CD14-positive monocyte (primary cell): ENCODE measurements at regions not wholly inside any gene's neighbourhood (a gene's known extent, or its start where the extent isn't known, plus 50 kb on each side); places are given as distances from the start of the nearest gene placed in this dataset.

Experiments
- DNase-seq, 3 donors: peaks; one replicate each; pipeline ENCODE4 v3.0.0-alpha.2; 2011 to 2022
- H2AFZ ChIP-seq: 2 replicates; pipeline ENCODE4 v1.6.0; 2012; ENCODE audit warnings: mild to moderate bottlenecking, low read depth, low read length, inconsistent platforms; ENCODE audit not compliant: insufficient read depth, poor library complexity, severe bottlenecking
- H3K27ac ChIP-seq, 2 donors: 1 replicate in 1 of 2; 2 replicates in 1 of 2; pipeline ENCODE4 v1.5.1; 2012 to 2013; ENCODE audit warnings: low read length in 2 of 2, control low read depth in 1 of 2, inconsistent platforms in 1 of 2, low read depth in 1 of 2, mild to moderate bottlenecking in 1 of 2
- H3K27me3 ChIP-seq, 2 donors: one replicate each; pipeline versions ENCODE4 v1.6.0 to v1.6.1; 2011 to 2013; ENCODE audit warnings: low read length in 2 of 2; ENCODE audit not compliant: control insufficient read depth in 2 of 2, insufficient read depth in 2 of 2
- H3K36me3 ChIP-seq, 2 donors: replicated peaks in 1 of 2; 1 replicate in 1 of 2; 2 replicates in 1 of 2; pipeline versions ENCODE4 v1.5.1 to v1.6.1; 2012 to 2013; ENCODE audit warnings: low read length in 2 of 2, control low read depth in 1 of 2, inconsistent platforms in 1 of 2, mild to moderate bottlenecking in 1 of 2; ENCODE audit not compliant: insufficient read depth in 2 of 2, control insufficient read depth in 1 of 2
- H3K4me1 ChIP-seq, 2 donors: 1 replicate in 1 of 2; 2 replicates in 1 of 2; pipeline versions ENCODE4 v1.5.1 to v1.6.1; 2012 to 2013; ENCODE audit warnings: low read length in 2 of 2, control low read depth in 1 of 2, inconsistent platforms in 1 of 2, mild to moderate bottlenecking in 1 of 2, moderate library complexity in 1 of 2; ENCODE audit not compliant: insufficient read depth in 2 of 2, control insufficient read depth in 1 of 2
- H3K4me2 ChIP-seq: replicated peaks from 2 replicates; pipeline ENCODE3; 2012; ENCODE audit warnings: low read length, moderate library complexity, mild to moderate bottlenecking; ENCODE audit not compliant: poor library complexity, severe bottlenecking; ENCODE audit errors: extremely low read depth
- H3K4me3 ChIP-seq, 3 experiments: fragments of 200-600 bp in 1 of 3; sonication (generic) in 1 of 3; replicated peaks in 1 of 3; 1 replicate in 2 of 3; 2 replicates in 1 of 3; pipeline ENCODE4 v1.5.1; 2011 to 2013; ENCODE audit warnings: low read length in 3 of 3, mild to moderate bottlenecking in 3 of 3, control low read depth in 2 of 3, low read depth in 2 of 3, inconsistent platforms in 1 of 3, moderate library complexity in 1 of 3
- H3K79me2 ChIP-seq: 2 replicates; pipeline ENCODE4 v1.6.0; 2012; ENCODE audit warnings: mild to moderate bottlenecking, control low read depth, inconsistent platforms, low read length, moderate library complexity; ENCODE audit not compliant: insufficient read depth
- H3K9ac ChIP-seq: 2 replicates; pipeline ENCODE4 v1.6.0; 2017; ENCODE audit warnings: low read length, mild to moderate bottlenecking; ENCODE audit not compliant: insufficient read depth, poor library complexity, severe bottlenecking
- H3K9me3 ChIP-seq, 2 donors: replicated peaks in 1 of 2; 1 replicate in 1 of 2; 2 replicates in 1 of 2; pipeline versions ENCODE4 v1.5.1 to v1.6.1; 2012 to 2013; ENCODE audit warnings: low read length in 2 of 2, control low read depth in 1 of 2; ENCODE audit not compliant: control insufficient read depth in 1 of 2, insufficient read depth in 1 of 2
- H4K20me1 ChIP-seq: 2 replicates; pipeline ENCODE4 v1.6.0; 2012; ENCODE audit warnings: mild to moderate bottlenecking, low read length, control low read depth, moderate library complexity; ENCODE audit not compliant: insufficient read depth
- H3K27ac Mint-ChIP-seq, 7 donors: one replicate each; pipeline ENCODE4 v1.8.0; 2020; ENCODE audit warnings: mild to moderate bottlenecking in 7 of 7, mixed read lengths in 7 of 7, moderate library complexity in 6 of 7, inconsistent platforms in 2 of 7
- H3K27me3 Mint-ChIP-seq, 3 donors: one replicate each; pipeline ENCODE4 v1.8.0; 2021 to 2022; ENCODE audit warnings: low read depth in 3 of 3, mild to moderate bottlenecking in 3 of 3, mixed read lengths in 3 of 3, moderate library complexity in 3 of 3, inconsistent platforms in 1 of 3
- H3K36me3 Mint-ChIP-seq, 2 donors: one replicate each; pipeline ENCODE4 v1.8.0; 2020; ENCODE audit warnings: mixed read lengths in 2 of 2, inconsistent platforms in 1 of 2, mild to moderate bottlenecking in 1 of 2
- H3K4me1 Mint-ChIP-seq: one replicate; pipeline ENCODE4 v1.8.0; 2020; ENCODE audit warnings: mild to moderate bottlenecking, mixed read lengths
- H3K4me3 Mint-ChIP-seq, 2 donors: one replicate each; pipeline ENCODE4 v1.8.0; 2020; ENCODE audit warnings: mild to moderate bottlenecking in 2 of 2, mixed read lengths in 2 of 2, moderate library complexity in 1 of 2
- H3K9me3 Mint-ChIP-seq, 7 donors: one replicate each; pipeline ENCODE4 v1.8.0; 2020 to 2022; ENCODE audit warnings: mixed read lengths in 7 of 7, mild to moderate bottlenecking in 6 of 7, moderate library complexity in 6 of 7, inconsistent platforms in 2 of 7
- WGBS: methylation state at CpG from one replicate; pipeline ENCODE4 v1.1.5; 2013; ENCODE audit warnings: missing lambda C conversion rate; ENCODE audit not compliant: insufficient coverage; 5-methylcytosine and 5-hydroxymethylcytosine counted together
- intact Hi-C, 2 donors: fragments of 100-400 bp; cut with micrococcal nuclease; formaldehyde crosslinking; loops; one replicate each; pipeline versions ENCODE4 v1.15.0 to v1.15.1; 2023
- TF ChIP-seq, protein P1 (sequence below): fragments of 200-600 bp; IDR thresholded peaks from one replicate; pipeline ENCODE4 v1.8.0; 2022; ENCODE audit warnings: antibody characterized with exemption, mild to moderate bottlenecking

DNA sequence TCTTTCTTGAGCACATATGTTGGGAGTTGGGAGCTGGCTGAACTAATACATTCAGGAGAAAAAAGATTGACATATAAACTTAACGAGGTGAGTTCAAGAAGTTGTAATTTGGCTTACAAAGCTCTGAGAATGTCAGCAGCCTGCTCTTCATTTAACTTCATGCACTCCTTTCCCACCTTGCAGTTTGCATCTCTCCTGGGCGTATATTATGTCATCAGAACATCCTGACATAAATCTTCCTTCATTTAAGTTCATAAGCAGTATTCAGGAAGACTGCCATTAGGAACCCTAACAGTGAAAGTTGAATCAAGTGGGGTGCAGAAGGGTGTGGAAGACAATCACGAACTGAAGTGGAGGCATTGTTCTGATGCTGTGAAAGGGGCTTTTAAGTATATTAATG is 288.1 kb downstream of the ARPP21 start:
- Histone ChIP-seq H3K9ac (no peak overlapping the region), H4K20me1 (no peaks in the 10 kb centered on the region), H2AFZ (no peak overlapping the region), H3K36me3 (no peaks in the 10 kb centered on the region), H3K27me3 (no peaks in the 10 kb centered on the region), H3K4me3 (no peak overlapping the region), H3K4me1 (no peaks in the 10 kb centered on the region), H3K79me2 (no peaks in the 10 kb centered on the region), H3K4me2 (no peak overlapping the region), H3K27ac (no peak overlapping the region), H3K9me3 (no peaks in the 10 kb centered on the region)
- H3K27me3 Mint-ChIP-seq, result no peaks in the 10 kb centered on the region
- peaks cover 0 to 2% (median 0%) of the 10 kb centered on the region in 7 donors for H3K9me3 Mint-ChIP-seq
- 80% methylated on average over 1 of the region's 3 CpGs for WGBS
- DNase-seq, result no peak
- H3K27ac Mint-ChIP-seq, result no peak overlapping the region
- no peaks in the 10 kb centered on the region for H3K4me1 Mint-ChIP-seq
- intact Hi-C loops, result no loop called here
- no peaks in the 10 kb centered on the region for H3K36me3 Mint-ChIP-seq
- H3K4me3 Mint-ChIP-seq, result no peak overlapping the region
- TF ChIP-seq, protein P1, sequence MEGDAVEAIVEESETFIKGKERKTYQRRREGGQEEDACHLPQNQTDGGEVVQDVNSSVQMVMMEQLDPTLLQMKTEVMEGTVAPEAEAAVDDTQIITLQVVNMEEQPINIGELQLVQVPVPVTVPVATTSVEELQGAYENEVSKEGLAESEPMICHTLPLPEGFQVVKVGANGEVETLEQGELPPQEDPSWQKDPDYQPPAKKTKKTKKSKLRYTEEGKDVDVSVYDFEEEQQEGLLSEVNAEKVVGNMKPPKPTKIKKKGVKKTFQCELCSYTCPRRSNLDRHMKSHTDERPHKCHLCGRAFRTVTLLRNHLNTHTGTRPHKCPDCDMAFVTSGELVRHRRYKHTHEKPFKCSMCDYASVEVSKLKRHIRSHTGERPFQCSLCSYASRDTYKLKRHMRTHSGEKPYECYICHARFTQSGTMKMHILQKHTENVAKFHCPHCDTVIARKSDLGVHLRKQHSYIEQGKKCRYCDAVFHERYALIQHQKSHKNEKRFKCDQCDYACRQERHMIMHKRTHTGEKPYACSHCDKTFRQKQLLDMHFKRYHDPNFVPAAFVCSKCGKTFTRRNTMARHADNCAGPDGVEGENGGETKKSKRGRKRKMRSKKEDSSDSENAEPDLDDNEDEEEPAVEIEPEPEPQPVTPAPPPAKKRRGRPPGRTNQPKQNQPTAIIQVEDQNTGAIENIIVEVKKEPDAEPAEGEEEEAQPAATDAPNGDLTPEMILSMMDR, result no peak

DNA sequence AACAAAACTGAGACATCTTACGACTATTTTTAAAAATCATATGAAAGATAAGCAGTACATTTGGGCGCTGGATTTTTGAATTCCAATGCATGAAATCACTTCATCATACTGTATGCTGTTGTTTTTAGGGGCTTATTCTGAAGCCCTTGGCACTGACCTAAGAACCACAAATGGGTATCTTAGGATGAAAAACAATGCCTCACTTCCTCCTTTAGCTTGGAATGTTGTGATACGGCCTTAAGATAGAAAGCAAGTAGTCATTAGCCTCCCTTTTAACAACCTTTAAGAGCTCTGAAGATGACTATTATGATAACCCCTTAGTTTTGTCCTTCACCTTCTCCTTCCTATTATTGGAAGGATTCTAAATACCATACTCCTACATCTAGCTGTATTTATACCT is 289.8 kb downstream of the ARPP21 start:
- TF ChIP-seq, protein P1, result no peak
- DNase-seq, result no peak
- Mint-ChIP-seq H3K9me3 (no peaks in the 10 kb centered on the region), H3K27ac (no peak overlapping the region), H3K27me3 (no peaks in the 10 kb centered on the region), H3K4me1 (peaks cover 8% of the 10 kb centered on the region), H3K36me3 (no peaks in the 10 kb centered on the region), H3K4me3 (no peak overlapping the region)
- intact Hi-C loops, result no loop called here
- no peak overlapping the region for H3K9ac ChIP-seq
- no peak overlapping the region for H3K4me3 ChIP-seq
- no peaks in the 10 kb centered on the region for H4K20me1 ChIP-seq
- no peaks in the 10 kb centered on the region for H3K36me3 ChIP-seq
- no peak overlapping the region for H3K27ac ChIP-seq
- H2AFZ ChIP-seq, result no peak overlapping the region
- no peaks in the 10 kb centered on the region for H3K79me2 ChIP-seq
- H3K9me3 ChIP-seq, result no peaks in the 10 kb centered on the region
- no CpG with 5 or more reads among the region's 3 CpGs for WGBS
- H3K4me2 ChIP-seq, result no peak overlapping the region
- H3K4me1 ChIP-seq, result peaks cover 6 to 7% of the 10 kb centered on the region in 2 donors
- no peaks in the 10 kb centered on the region for H3K27me3 ChIP-seq
